ENCODE measurements at regions not wholly inside any gene's neighbourhood (a gene's known extent, or its start where the extent isn't known, plus 50 kb on each side); places are given as distances from the start of the nearest gene placed in this dataset.

DNA sequence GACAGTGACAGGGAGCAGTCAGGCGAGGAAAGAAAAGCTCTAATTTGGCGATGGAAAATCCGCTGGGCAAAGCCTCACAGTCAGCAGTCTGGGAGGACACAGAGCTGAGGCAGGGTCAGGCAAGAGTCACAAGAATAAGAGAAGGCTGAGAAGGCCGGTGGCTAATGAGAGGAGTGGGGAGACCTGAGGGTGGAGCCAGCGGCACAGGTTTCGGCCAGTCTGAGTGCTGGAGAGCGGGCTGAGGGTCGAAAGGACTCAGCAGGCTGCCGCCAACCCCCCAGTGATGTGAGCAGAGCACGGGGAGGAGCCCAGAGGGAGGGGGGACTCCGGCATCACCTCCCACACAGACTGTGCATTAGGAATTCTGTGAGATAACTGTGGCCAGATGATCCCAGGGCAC, 500.6 kb upstream of the MYT1L start:
- TF ChIP-seq, protein P1, sequence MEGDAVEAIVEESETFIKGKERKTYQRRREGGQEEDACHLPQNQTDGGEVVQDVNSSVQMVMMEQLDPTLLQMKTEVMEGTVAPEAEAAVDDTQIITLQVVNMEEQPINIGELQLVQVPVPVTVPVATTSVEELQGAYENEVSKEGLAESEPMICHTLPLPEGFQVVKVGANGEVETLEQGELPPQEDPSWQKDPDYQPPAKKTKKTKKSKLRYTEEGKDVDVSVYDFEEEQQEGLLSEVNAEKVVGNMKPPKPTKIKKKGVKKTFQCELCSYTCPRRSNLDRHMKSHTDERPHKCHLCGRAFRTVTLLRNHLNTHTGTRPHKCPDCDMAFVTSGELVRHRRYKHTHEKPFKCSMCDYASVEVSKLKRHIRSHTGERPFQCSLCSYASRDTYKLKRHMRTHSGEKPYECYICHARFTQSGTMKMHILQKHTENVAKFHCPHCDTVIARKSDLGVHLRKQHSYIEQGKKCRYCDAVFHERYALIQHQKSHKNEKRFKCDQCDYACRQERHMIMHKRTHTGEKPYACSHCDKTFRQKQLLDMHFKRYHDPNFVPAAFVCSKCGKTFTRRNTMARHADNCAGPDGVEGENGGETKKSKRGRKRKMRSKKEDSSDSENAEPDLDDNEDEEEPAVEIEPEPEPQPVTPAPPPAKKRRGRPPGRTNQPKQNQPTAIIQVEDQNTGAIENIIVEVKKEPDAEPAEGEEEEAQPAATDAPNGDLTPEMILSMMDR (IDR thresholded peaks at IDR 0.05; ENCODE audit: insufficient read depth, low read length, poor library complexity, severe bottlenecking): no peak
- TF ChIP-seq EZH2phosphoT487 (conservative IDR thresholded peaks at IDR 0.05; ENCODE audit: low read length): no peak

Measured in SU-DHL-6 (cell line).